HepG2 (cell line): ENCODE measurements at regions not wholly inside any gene's neighbourhood (a gene's known extent, or its start where the extent isn't known, plus 50 kb on each side); places are given as distances from the start of the nearest gene placed in this dataset.

Experiments
- ATAC-seq: fragments of 200-7000 bp; cut with Tn5 transposase; 3 replicates; pipeline ENCODE4 v1.9.1; 2020; ENCODE audit warnings: mild to moderate bottlenecking, moderate library complexity
- BruUV-seq: library from RNA; stranded (reverse); fragments of 400-500 nt; replicated peaks from 2 replicates; lab custom pipeline; 2021; lab: Mats Ljungman, UMichigan
- CTCF ChIA-PET: fragments of 300-600 bp; formaldehyde crosslinking; extraction: SDS; loops from one replicate; lab custom pipeline; 2021; ENCODE audit warnings: low total read pairs, inconsistent platforms, low intra/inter-chr PET ratio; lab: Yijun Ruan, JAX
- POLR2A ChIA-PET: fragments of 350-600 bp; sonication (Branson Sonifier 250); formaldehyde crosslinking; loops from one replicate; lab custom pipeline; 2020; ENCODE audit warnings: antibody characterized with exemption, inconsistent platforms; lab: Yijun Ruan, JAX
- DNase-seq: peaks from one replicate; pipeline ENCODE4 v3.0.0-alpha.2; 2015; ENCODE audit warnings: low spot score
- FAIRE-seq: peaks from 3 replicates; lab custom pipeline; 2011; peaks lifted over from hg19 to GRCh38; lab: Jason Lieb, UNC
- H2AFZ ChIP-seq: one replicate; pipeline ENCODE4 v1.6.1; 2011; ENCODE audit warnings: low read length, inconsistent platforms
- H3K27ac ChIP-seq: fragments of 300-600 bp; 3 replicates; pipeline ENCODE4 v1.8.0; 2011; ENCODE audit warnings: mixed run types, mild to moderate bottlenecking, mixed read lengths, low read length, inconsistent platforms; ENCODE audit not compliant: insufficient read depth; ENCODE audit errors: extremely low read length
- H3K27me3 ChIP-seq, 2 experiments: fragments of 200-600 bp in 1 of 2; 2 replicates in 1 of 2; 3 replicates in 1 of 2; pipeline versions ENCODE4 v1.6.0 to v1.8.0; 2011; ENCODE audit warnings: low read length in 2 of 2, mild to moderate bottlenecking in 2 of 2, moderate library complexity in 2 of 2, inconsistent platforms in 1 of 2; ENCODE audit not compliant: insufficient read depth in 2 of 2, control insufficient read depth in 1 of 2
- H3K36me3 ChIP-seq, 2 experiments: fragments of 200-600 bp in 1 of 2; replicated peaks in 1 of 2; 2 replicates in 1 of 2; 3 replicates in 1 of 2; pipeline versions ENCODE4 v1.5.1 to v1.8.0; 2011; ENCODE audit warnings: low read length in 2 of 2, inconsistent platforms in 1 of 2; ENCODE audit not compliant: insufficient read depth in 2 of 2, control insufficient read depth in 1 of 2
- H3K4me1 ChIP-seq: 2 replicates; pipeline ENCODE4 v1.5.1; 2012; ENCODE audit warnings: low read length, inconsistent platforms; ENCODE audit not compliant: insufficient read depth
- H3K4me2 ChIP-seq: 2 replicates; pipeline ENCODE4 v1.6.0; 2011; ENCODE audit warnings: low read depth, low read length, inconsistent platforms
- H3K4me3 ChIP-seq, 3 experiments: fragments of 200-600 bp in 1 of 3; sonication (generic), shearing (Covaris generic) in 1 of 3; replicated peaks in 1 of 3; 2 replicates each; pipeline ENCODE4 v1.5.1; 2011 to 2016; ENCODE audit warnings: low read length in 3 of 3, inconsistent platforms in 2 of 3, low read depth in 2 of 3, mild to moderate bottlenecking in 2 of 3, control low read depth in 1 of 3, mixed read lengths in 1 of 3; ENCODE audit not compliant: insufficient read depth in 1 of 3
- H3K79me2 ChIP-seq: one replicate; pipeline ENCODE4 v1.6.1; 2011; ENCODE audit warnings: low read length, inconsistent platforms; ENCODE audit not compliant: insufficient read depth
- H3K9ac ChIP-seq: 2 replicates; pipeline ENCODE4 v1.6.0; 2011; ENCODE audit warnings: mild to moderate bottlenecking, low read depth, low read length, inconsistent platforms; ENCODE audit not compliant: insufficient read depth
- H3K9me3 ChIP-seq: 2 replicates; pipeline ENCODE4 v1.5.1; 2012; ENCODE audit warnings: mild to moderate bottlenecking, low read length
- H4K20me1 ChIP-seq: 2 replicates; pipeline ENCODE4 v1.6.0; 2011; ENCODE audit warnings: inconsistent platforms, mild to moderate bottlenecking, low read length, moderate library complexity; ENCODE audit not compliant: insufficient read depth
- ARNTL ChIP-seq: sonication (generic); formaldehyde crosslinking; IDR thresholded peaks from 2 replicates; pipeline ENCODE4 v1.4.0; 2020; ENCODE audit warnings: mild to moderate bottlenecking, missing genetic modification reagents
- CEBPB ChIP-seq: IDR thresholded peaks from 2 replicates; pipeline ENCODE4 v1.6.1; 2011; ENCODE audit warnings: low read depth, low read length, improper control_type of control experiment, borderline replicate concordance
- ZNF329 ChIP-seq: sonication (generic); formaldehyde crosslinking; IDR thresholded peaks from 2 replicates; pipeline ENCODE4 v1.9.0; 2021; ENCODE audit warnings: low read depth, mild to moderate bottlenecking, missing genetic modification reagents
- WGBS: methylation state at CpG from one replicate; pipeline ENCODE4 v1.1.6; 2017; ENCODE audit warnings: low lambda C conversion rate; 5-methylcytosine and 5-hydroxymethylcytosine counted together
- in situ Hi-C: cut with HindIII; loops from 2 replicates; pipeline ENCODE4 v1.10.0; 2017; ENCODE audit warnings: low pct_unique_long_range_greater_than_20kb; ENCODE audit not compliant: extremely low pct_ligation_motif_present
- intact Hi-C: fragments of 100-400 bp; cut with micrococcal nuclease; formaldehyde crosslinking; loops from one replicate; pipeline ENCODE4 v1.10.0; 2022; ENCODE audit not compliant: unreplicated experiment
- TF ChIP-seq, protein P1 (sequence below): sonication (generic); formaldehyde crosslinking; IDR thresholded peaks from 2 replicates; pipeline ENCODE4 v1.5.1; 2020; ENCODE audit warnings: mild to moderate bottlenecking, missing genetic modification reagents, borderline replicate concordance

DNA sequence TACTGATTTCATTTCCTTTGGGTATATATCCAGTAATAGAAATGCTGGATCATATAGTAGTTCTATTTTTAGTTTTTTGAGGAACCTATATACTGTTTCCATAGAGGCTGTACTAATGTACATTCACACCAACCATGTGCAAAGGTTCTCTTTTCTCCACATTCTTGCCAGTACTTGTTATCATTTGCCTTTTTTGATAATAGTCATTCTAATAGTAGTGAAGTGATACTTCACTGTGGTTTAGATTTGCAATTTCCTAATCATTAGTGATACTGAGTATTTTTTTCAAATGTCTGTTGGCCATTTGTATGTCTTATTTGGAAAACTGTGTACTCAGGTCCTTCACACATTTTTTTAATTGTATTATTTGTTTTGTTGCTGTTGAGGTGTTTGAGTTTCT, 148.2 kb upstream of the NAV3 start:
- FAIRE-seq (no peak), ATAC-seq (no peak), DNase-seq (no peak)
- Histone ChIP-seq H3K4me3 (no peak overlapping the region), H3K9ac (no peak overlapping the region), H3K9me3 (no peaks in the 10 kb centered on the region), H3K36me3 (no peaks in the 10 kb centered on the region), H2AFZ (no peak overlapping the region), H3K27ac (no peak overlapping the region), H3K27me3 (no peaks in the 10 kb centered on the region), H4K20me1 (no peaks in the 10 kb centered on the region), H3K4me2 (no peak overlapping the region), H3K79me2 (no peaks in the 10 kb centered on the region), H3K4me1 (no peaks in the 10 kb centered on the region)
- intact Hi-C loops = no loop called here
- in situ Hi-C loops = loop anchor here (10.0 to 25.0 kb wide), 2 partner anchors 528 to 1070 kb away; no protein-coding TSS in a partner anchor
- POLR2A ChIA-PET = no interaction called here
- CTCF ChIA-PET = no interaction called here
- BruUV-seq = no TSS peak
- TF ChIP-seq ZNF329 (CRISPR knock-in tag) = no peak

DNA sequence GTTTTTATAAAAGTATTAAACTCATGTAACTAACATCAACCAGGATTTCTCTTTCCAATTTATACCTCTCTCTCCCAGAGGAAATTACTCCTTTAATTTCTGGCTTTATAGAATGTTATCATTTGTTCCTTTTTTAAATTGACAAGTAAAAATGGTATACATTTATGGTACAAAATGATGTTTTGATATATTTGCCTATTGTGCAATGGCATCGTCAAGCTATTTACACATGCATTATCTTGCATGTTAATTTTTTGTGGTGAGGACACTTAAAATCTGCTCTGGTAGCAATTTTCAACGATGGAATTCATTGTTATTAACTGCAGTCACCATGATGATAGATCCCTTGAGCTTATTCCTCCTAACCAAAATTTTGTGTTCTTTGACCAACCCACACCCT, 149.0 kb upstream of the NAV3 start:
- in situ Hi-C loops = loop anchor here (10.0 to 25.0 kb wide), 2 partner anchors 527 to 1069 kb away; no protein-coding TSS in a partner anchor
- POLR2A ChIA-PET = no interaction called here
- intact Hi-C loops = no loop called here

DNA sequence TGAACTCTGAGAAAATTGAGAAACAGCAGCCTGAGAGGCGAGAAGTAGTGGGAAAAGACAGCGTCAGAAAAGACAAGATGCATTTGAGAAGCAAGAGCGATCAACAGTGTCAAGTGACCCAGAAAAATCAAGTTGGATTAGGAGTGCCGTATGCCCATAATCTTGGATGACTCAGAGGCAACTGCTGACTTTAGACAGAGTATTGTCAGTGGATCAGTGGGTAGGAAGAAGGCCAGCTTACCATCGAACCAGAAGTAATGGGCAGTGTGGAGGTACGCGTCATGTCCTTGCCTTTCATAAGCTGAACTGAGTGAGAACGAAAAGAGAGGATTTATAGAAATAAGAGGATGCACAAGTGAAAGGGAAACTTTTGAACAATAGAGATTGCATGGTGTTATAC, 151.0 kb upstream of the NAV3 start:
- intact Hi-C loops = no loop called here
- BruUV-seq = no TSS peak
- POLR2A ChIA-PET = no interaction called here

More for the DNA sequence above, 149.0 kb upstream of the NAV3 start:
- no peak for DNase-seq
- no peaks in the 10 kb centered on the region for H3K9me3 ChIP-seq
- ATAC-seq = no peak
- BruUV-seq = no TSS peak
- no peaks in the 10 kb centered on the region for H3K79me2 ChIP-seq
- no peaks in the 10 kb centered on the region for H3K36me3 ChIP-seq
- H3K4me2 ChIP-seq = no peak overlapping the region
- FAIRE-seq = no peak
- H3K4me3 ChIP-seq = no peak overlapping the region
- H3K9ac ChIP-seq = no peak overlapping the region
- TF ChIP-seq ARNTL (CRISPR knock-in tag) (no peak), CEBPB (peak; percentile 55; the same call in 1 of the 2 replicates)
- no peaks in the 10 kb centered on the region for H3K27me3 ChIP-seq
- H4K20me1 ChIP-seq = no peaks in the 10 kb centered on the region
- H3K27ac ChIP-seq = no peak overlapping the region
- CTCF ChIA-PET = no interaction called here
- H3K4me1 ChIP-seq = no peaks in the 10 kb centered on the region
- 2% methylated on average over 2 of the region's 2 CpGs for WGBS
- no peak overlapping the region for H2AFZ ChIP-seq

More for the DNA sequence above, 151.0 kb upstream of the NAV3 start:
- Histone ChIP-seq H4K20me1 (no peaks in the 10 kb centered on the region), H3K27me3 (no peaks in the 10 kb centered on the region), H2AFZ (no peak overlapping the region), H3K4me2 (no peak overlapping the region), H3K9me3 (no peaks in the 10 kb centered on the region), H3K27ac (no peak overlapping the region), H3K9ac (no peak overlapping the region), H3K4me1 (no peaks in the 10 kb centered on the region), H3K79me2 (no peaks in the 10 kb centered on the region), H3K36me3 (no peaks in the 10 kb centered on the region), H3K4me3 (no peak overlapping the region)
- DNase-seq (no peak), ATAC-seq (no peak), FAIRE-seq (no peak)
- CTCF ChIA-PET = no interaction called here
- 37% methylated on average over 8 of the region's 8 CpGs for WGBS
- TF ChIP-seq, protein P1, sequence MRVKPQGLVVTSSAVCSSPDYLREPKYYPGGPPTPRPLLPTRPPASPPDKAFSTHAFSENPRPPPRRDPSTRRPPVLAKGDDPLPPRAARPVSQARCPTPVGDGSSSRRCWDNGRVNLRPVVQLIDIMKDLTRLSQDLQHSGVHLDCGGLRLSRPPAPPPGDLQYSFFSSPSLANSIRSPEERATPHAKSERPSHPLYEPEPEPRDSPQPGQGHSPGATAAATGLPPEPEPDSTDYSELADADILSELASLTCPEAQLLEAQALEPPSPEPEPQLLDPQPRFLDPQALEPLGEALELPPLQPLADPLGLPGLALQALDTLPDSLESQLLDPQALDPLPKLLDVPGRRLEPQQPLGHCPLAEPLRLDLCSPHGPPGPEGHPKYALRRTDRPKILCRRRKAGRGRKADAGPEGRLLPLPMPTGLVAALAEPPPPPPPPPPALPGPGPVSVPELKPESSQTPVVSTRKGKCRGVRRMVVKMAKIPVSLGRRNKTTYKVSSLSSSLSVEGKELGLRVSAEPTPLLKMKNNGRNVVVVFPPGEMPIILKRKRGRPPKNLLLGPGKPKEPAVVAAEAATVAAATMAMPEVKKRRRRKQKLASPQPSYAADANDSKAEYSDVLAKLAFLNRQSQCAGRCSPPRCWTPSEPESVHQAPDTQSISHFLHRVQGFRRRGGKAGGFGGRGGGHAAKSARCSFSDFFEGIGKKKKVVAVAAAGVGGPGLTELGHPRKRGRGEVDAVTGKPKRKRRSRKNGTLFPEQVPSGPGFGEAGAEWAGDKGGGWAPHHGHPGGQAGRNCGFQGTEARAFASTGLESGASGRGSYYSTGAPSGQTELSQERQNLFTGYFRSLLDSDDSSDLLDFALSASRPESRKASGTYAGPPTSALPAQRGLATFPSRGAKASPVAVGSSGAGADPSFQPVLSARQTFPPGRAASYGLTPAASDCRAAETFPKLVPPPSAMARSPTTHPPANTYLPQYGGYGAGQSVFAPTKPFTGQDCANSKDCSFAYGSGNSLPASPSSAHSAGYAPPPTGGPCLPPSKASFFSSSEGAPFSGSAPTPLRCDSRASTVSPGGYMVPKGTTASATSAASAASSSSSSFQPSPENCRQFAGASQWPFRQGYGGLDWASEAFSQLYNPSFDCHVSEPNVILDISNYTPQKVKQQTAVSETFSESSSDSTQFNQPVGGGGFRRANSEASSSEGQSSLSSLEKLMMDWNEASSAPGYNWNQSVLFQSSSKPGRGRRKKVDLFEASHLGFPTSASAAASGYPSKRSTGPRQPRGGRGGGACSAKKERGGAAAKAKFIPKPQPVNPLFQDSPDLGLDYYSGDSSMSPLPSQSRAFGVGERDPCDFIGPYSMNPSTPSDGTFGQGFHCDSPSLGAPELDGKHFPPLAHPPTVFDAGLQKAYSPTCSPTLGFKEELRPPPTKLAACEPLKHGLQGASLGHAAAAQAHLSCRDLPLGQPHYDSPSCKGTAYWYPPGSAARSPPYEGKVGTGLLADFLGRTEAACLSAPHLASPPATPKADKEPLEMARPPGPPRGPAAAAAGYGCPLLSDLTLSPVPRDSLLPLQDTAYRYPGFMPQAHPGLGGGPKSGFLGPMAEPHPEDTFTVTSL (CRISPR knock-in tag) = no peak
- in situ Hi-C loops = loop anchor here (10.0 to 25.0 kb wide), 2 partner anchors 525 to 1067 kb away; no protein-coding TSS in a partner anchor
